Fibroblast of lung (primary cell): ENCODE measurements at regions not wholly inside any gene's neighbourhood (a gene's known extent, or its start where the extent isn't known, plus 50 kb on each side); places are given as distances from the start of the nearest gene placed in this dataset.

Experiments used
- DNase-seq, 2 donors: peaks; one replicate each; pipeline versions ENCODE4 v3.0.0 to v3.0.0-alpha.2; 2010; ENCODE audit warnings: low read depth in 2 of 2
- H2AFZ ChIP-seq: 2 replicates; pipeline ENCODE4 v1.5.1; 2012; ENCODE audit warnings: low read length, control low read depth, inconsistent platforms
- H3K27ac ChIP-seq: 2 replicates; pipeline ENCODE4 v1.5.1; 2011; ENCODE audit warnings: low read length, control low read depth; ENCODE audit not compliant: insufficient read depth
- H3K27me3 ChIP-seq: 2 replicates; pipeline ENCODE4 v1.5.1; 2011; ENCODE audit warnings: mild to moderate bottlenecking, low read length; ENCODE audit not compliant: control insufficient read depth, insufficient read depth
- H3K36me3 ChIP-seq: 2 replicates; pipeline ENCODE4 v1.5.1; 2011; ENCODE audit warnings: low read length; ENCODE audit not compliant: control insufficient read depth, insufficient read depth
- H3K4me1 ChIP-seq: 2 replicates; pipeline ENCODE4 v1.5.1; 2011; ENCODE audit warnings: low read length; ENCODE audit not compliant: control insufficient read depth, insufficient read depth; ENCODE audit errors: extremely low read depth
- H3K4me2 ChIP-seq: 2 replicates; pipeline ENCODE4 v1.5.1; 2011; ENCODE audit warnings: low read length, control low read depth; ENCODE audit not compliant: insufficient read depth; ENCODE audit errors: extremely low read depth
- H3K4me3 ChIP-seq, 4 experiments: fragments of 200-600 bp in 1 of 4; sonication (generic) in 1 of 4; replicated peaks in 1 of 4; 2 replicates each; pipeline ENCODE4 v1.5.1; 2011 to 2016; ENCODE audit warnings: low read length in 4 of 4, low read depth in 3 of 4, mild to moderate bottlenecking in 3 of 4, control low read depth in 2 of 4, inconsistent platforms in 1 of 4, mixed read lengths in 1 of 4; ENCODE audit not compliant: insufficient read depth in 1 of 4; ENCODE audit errors: control extremely low read depth in 1 of 4
- H3K79me2 ChIP-seq: 2 replicates; pipeline ENCODE4 v1.5.1; 2012; ENCODE audit warnings: mild to moderate bottlenecking, low read length, inconsistent platforms; ENCODE audit not compliant: control insufficient read depth, insufficient read depth
- H3K9ac ChIP-seq: 2 replicates; pipeline ENCODE4 v1.5.1; 2011; ENCODE audit warnings: mild to moderate bottlenecking, low read length, control low read depth; ENCODE audit not compliant: insufficient read depth
- H3K9me3 ChIP-seq: 2 replicates; pipeline ENCODE4 v1.5.1; 2012; ENCODE audit warnings: low read depth, low read length; ENCODE audit not compliant: control insufficient read depth, insufficient read depth
- H4K20me1 ChIP-seq: 2 replicates; pipeline ENCODE4 v1.5.1; 2011; ENCODE audit warnings: low read length; ENCODE audit not compliant: control insufficient read depth, insufficient read depth; ENCODE audit errors: extremely low read depth
- CTCF ChIP-seq, 2 donors: IDR thresholded peaks in 1 of 2; conservative IDR thresholded peaks in 1 of 2; 1 replicate in 1 of 2; 2 replicates in 1 of 2; pipeline ENCODE4 v1.5.1; 2011 to 2012; ENCODE audit warnings: low read length in 2 of 2, control low read depth in 1 of 2, inconsistent platforms in 1 of 2, low read depth in 1 of 2, mild to moderate bottlenecking in 1 of 2
- EZH2 ChIP-seq: IDR thresholded peaks from 2 replicates; pipeline ENCODE4 v1.5.1; 2012; ENCODE audit warnings: low read length, control low read depth, mild to moderate bottlenecking; ENCODE audit errors: missing control alignments

GRCh38 chr2:67214585-67215185 lies 182.4 kb upstream of the ETAA1 start:
- H3K9me3 ChIP-seq = no peaks in the 10 kb centered on the region
- no peaks in the 10 kb centered on the region for H4K20me1 ChIP-seq
- H3K4me1 ChIP-seq = peaks cover 6% of the 10 kb centered on the region
- H3K27me3 ChIP-seq = no peaks in the 10 kb centered on the region
- H3K27ac ChIP-seq = no peak overlapping the region
- no peaks in the 10 kb centered on the region for H3K79me2 ChIP-seq
- no peak overlapping the region for H2AFZ ChIP-seq
- no peaks in the 10 kb centered on the region for H3K36me3 ChIP-seq
- no peak overlapping the region for H3K4me3 ChIP-seq
- no peak overlapping the region for H3K4me2 ChIP-seq
- no peak for DNase-seq
- TF ChIP-seq CTCF (conservative IDR thresholded peaks at IDR 0.05 in 1 of 2, IDR thresholded peaks at IDR 0.05 in 1 of 2; ENCODE audit: low read depth in 1 of 2, low read length in 2 of 2) (no peak), EZH2 (no peak)
- no peak overlapping the region for H3K9ac ChIP-seq

GRCh38 chr2:67215214-67216055 lies 181.7 kb upstream of the ETAA1 start:
- Histone ChIP-seq H3K36me3 (no peaks in the 10 kb centered on the region), H3K79me2 (no peaks in the 10 kb centered on the region), H3K4me3 (no peak overlapping the region), H3K4me2 (no peak overlapping the region), H3K27me3 (no peaks in the 10 kb centered on the region), H3K27ac (no peak overlapping the region), H2AFZ (peak overlapping the region; percentile 17), H3K9ac (no peak overlapping the region), H3K9me3 (no peaks in the 10 kb centered on the region), H4K20me1 (no peaks in the 10 kb centered on the region), H3K4me1 (peaks cover 6% of the 10 kb centered on the region)
- peak; percentile 67 to 87 for TF ChIP-seq CTCF (conservative IDR thresholded peaks at IDR 0.05 in 1 of 2, IDR thresholded peaks at IDR 0.05 in 1 of 2; ENCODE audit: low read depth in 1 of 2, low read length in 2 of 2)
- no peak for TF ChIP-seq EZH2
- DNase-seq = peak; percentile 56 to 89

- H4K20me1 ChIP-seq = no peaks in the 10 kb centered on the region
- DNase-seq = peak in 1 of 2 donors; percentile 62
- peak overlapping the region; percentile 32 for H3K4me2 ChIP-seq
- TF ChIP-seq EZH2 = no peak
- no peak for TF ChIP-seq CTCF (conservative IDR thresholded peaks at IDR 0.05 in 1 of 2, IDR thresholded peaks at IDR 0.05 in 1 of 2; ENCODE audit: low read depth in 1 of 2, low read length in 2 of 2)
- peak overlapping the region; percentile 3 for H2AFZ ChIP-seq
- no peaks in the 10 kb centered on the region for H3K36me3 ChIP-seq
- no peaks in the 10 kb centered on the region for H3K9me3 ChIP-seq
- H3K4me1 ChIP-seq = peaks cover 6% of the 10 kb centered on the region
- H3K9ac ChIP-seq = no peak overlapping the region
- no peak overlapping the region for H3K4me3 ChIP-seq
- H3K27me3 ChIP-seq = no peaks in the 10 kb centered on the region
- no peak overlapping the region for H3K27ac ChIP-seq
- H3K79me2 ChIP-seq = no peaks in the 10 kb centered on the region
These were observed 181.0 kb upstream of the ETAA1 start for GRCh38 chr2:67216103-67216502.
